Common myeloid progenitor, CD34-positive (primary cell): ENCODE measurements at regions not wholly inside any gene's neighbourhood (a gene's known extent, or its start where the extent isn't known, plus 50 kb on each side); places are given as distances from the start of the nearest gene placed in this dataset.
"Not testable (repeated sequence)": the region's sequence is repeated elsewhere in the genome, so short reads cannot be mapped to it uniquely, and the experiment has no call there.

Experiments used
- CTCF ChIA-PET: fragments of 350-600 bp; sonication (Branson Sonifier 250); formaldehyde crosslinking; loops from one replicate; lab custom pipeline; 2021; ENCODE audit warnings: antibody characterized with exemption; lab: Charles Lee
- POLR2A ChIA-PET: fragments of 350-600 bp; sonication (Branson Sonifier 250); formaldehyde crosslinking; loops from one replicate; lab custom pipeline; 2021; ENCODE audit warnings: antibody characterized with exemption; lab: Charles Lee
- DNase-seq, 3 donors: peaks; one replicate each; pipeline versions ENCODE4 v3.0.0 to v3.0.0-alpha.2; 2013
- H3K27ac ChIP-seq, 2 experiments: 1 replicate in 1 of 2; 2 replicates in 1 of 2; pipeline ENCODE4 v1.7.0; 2013; ENCODE audit warnings: inconsistent platforms in 2 of 2, low read length in 2 of 2, mild to moderate bottlenecking in 2 of 2, low read depth in 1 of 2, moderate library complexity in 1 of 2; ENCODE audit not compliant: severe bottlenecking in 2 of 2, insufficient read depth in 1 of 2, poor library complexity in 1 of 2
- H3K27me3 ChIP-seq, 5 experiments: replicated peaks in 2 of 5; 1 replicate in 3 of 5; 2 replicates in 2 of 5; pipeline versions ENCODE4 v1.6.1 to v1.7.0; 2013; ENCODE audit warnings: low read length in 4 of 5, mild to moderate bottlenecking in 2 of 5, moderate library complexity in 2 of 5, inconsistent platforms in 1 of 5; ENCODE audit not compliant: insufficient read depth in 5 of 5, control insufficient read depth in 4 of 5
- H3K36me3 ChIP-seq, 4 experiments: 1 replicate in 2 of 4; 2 replicates in 2 of 4; pipeline versions ENCODE4 v1.6.1 to v1.7.0; 2013; ENCODE audit warnings: low read length in 3 of 4, control low read depth in 1 of 4, mild to moderate bottlenecking in 1 of 4; ENCODE audit not compliant: control insufficient read depth in 4 of 4, insufficient read depth in 4 of 4
- H3K4me1 ChIP-seq, 4 experiments: 1 replicate in 3 of 4; 2 replicates in 1 of 4; pipeline versions ENCODE4 v1.6.1 to v1.7.1; 2013; ENCODE audit warnings: low read length in 3 of 4, mild to moderate bottlenecking in 3 of 4, control low read depth in 1 of 4, inconsistent platforms in 1 of 4, moderate library complexity in 1 of 4; ENCODE audit not compliant: control insufficient read depth in 4 of 4, insufficient read depth in 4 of 4; ENCODE audit errors: control extremely low read depth in 1 of 4
- H3K4me3 ChIP-seq, 7 experiments: 1 replicate in 4 of 7; 2 replicates in 3 of 7; pipeline versions ENCODE4 v1.5.1 to v1.7.0; 2013; ENCODE audit warnings: mild to moderate bottlenecking in 7 of 7, low read length in 6 of 7, moderate library complexity in 6 of 7, inconsistent platforms in 2 of 7, low read depth in 2 of 7, control low read depth in 1 of 7; ENCODE audit not compliant: insufficient read depth in 4 of 7, control insufficient read depth in 1 of 7; ENCODE audit errors: extremely low read depth in 1 of 7
- H3K9me3 ChIP-seq, 5 experiments: 1 replicate in 4 of 5; 2 replicates in 1 of 5; pipeline versions ENCODE4 v1.6.1 to v1.7.1; 2013; ENCODE audit warnings: low read length in 4 of 5, mild to moderate bottlenecking in 2 of 5, inconsistent platforms in 1 of 5, low read depth in 1 of 5, moderate library complexity in 1 of 5; ENCODE audit not compliant: control insufficient read depth in 4 of 5, insufficient read depth in 2 of 5; ENCODE audit errors: control extremely low read depth in 1 of 5
- WGBS: methylation state at CpG from one replicate; pipeline ENCODE4 v1.1.5; 2013; ENCODE audit not compliant: insufficient coverage; 5-methylcytosine and 5-hydroxymethylcytosine counted together

GRCh38 chr12:102645968-102646367 is 165.6 kb upstream of the IGF1 start:
- POLR2A ChIA-PET: no interaction called here
- 100% methylated on average over 1 of the region's 1 CpG for whole genome bisulfite sequencing
- no peak overlapping the region for H3K4me3 ChIP-seq

GRCh38 chr12:102643879-102644575 is 163.7 kb upstream of the IGF1 start:
- no peak for DNase-seq
- H3K27me3 ChIP-seq: peaks cover 0 to 3% (median 0%) of the 10 kb centered on the region in 5 experiments
- POLR2A ChIA-PET: no interaction called here
- CTCF ChIA-PET: no interaction called here
- no peak overlapping the region for H3K4me3 ChIP-seq
- no peak overlapping the region for H3K27ac ChIP-seq
- H3K4me1 ChIP-seq: no peaks in the 10 kb centered on the region
- no peaks in the 10 kb centered on the region for H3K9me3 ChIP-seq
- H3K36me3 ChIP-seq: no peaks in the 10 kb centered on the region
- WGBS: 94% methylated on average over 2 of the region's 2 CpGs

More at GRCh38 chr12:102645968-102646367, 165.6 kb upstream of the IGF1 start:
- Histone ChIP-seq H3K9me3 (no peaks in the 10 kb centered on the region), H3K4me1 (no peaks in the 10 kb centered on the region), H3K36me3 (no peaks in the 10 kb centered on the region), H3K27ac (no peak overlapping the region), H3K27me3 (peaks cover 0 to 3% (median 0%) of the 10 kb centered on the region in 5 experiments)
- CTCF ChIA-PET: no interaction called here
- no peak for DNase-seq

GRCh38 chr12:102642199-102642598 is 161.8 kb upstream of the IGF1 start:
- Histone ChIP-seq H3K4me1 (no peaks in the 10 kb centered on the region), H3K4me3 (no peak overlapping the region), H3K27me3 (peaks cover 0 to 3% (median 0%) of the 10 kb centered on the region in 5 experiments), H3K27ac (no peak overlapping the region), H3K9me3 (no peaks in the 10 kb centered on the region), H3K36me3 (no peaks in the 10 kb centered on the region)
- DNase-seq: no peak
- WGBS: 100% methylated on average over 1 of the region's 2 CpGs
- POLR2A ChIA-PET: no interaction called here
- CTCF ChIA-PET: interaction anchor here (0.7 kb wide), 1 partner anchor 10 kb away, joined by 3 read pairs; no protein-coding TSS in a partner anchor

- no CpG with 5 or more reads among the region's 1 CpG for WGBS
- H3K9me3 ChIP-seq, CTCF ChIA-PET, H3K36me3 ChIP-seq, H3K4me3 ChIP-seq, H3K27ac ChIP-seq, H3K27me3 ChIP-seq, H3K4me1 ChIP-seq, DNase-seq, POLR2A ChIA-PET: not testable (repeated sequence)
Measured at GRCh38 chr12:102640658-102641057, 160.3 kb upstream of the IGF1 start.

DNA sequence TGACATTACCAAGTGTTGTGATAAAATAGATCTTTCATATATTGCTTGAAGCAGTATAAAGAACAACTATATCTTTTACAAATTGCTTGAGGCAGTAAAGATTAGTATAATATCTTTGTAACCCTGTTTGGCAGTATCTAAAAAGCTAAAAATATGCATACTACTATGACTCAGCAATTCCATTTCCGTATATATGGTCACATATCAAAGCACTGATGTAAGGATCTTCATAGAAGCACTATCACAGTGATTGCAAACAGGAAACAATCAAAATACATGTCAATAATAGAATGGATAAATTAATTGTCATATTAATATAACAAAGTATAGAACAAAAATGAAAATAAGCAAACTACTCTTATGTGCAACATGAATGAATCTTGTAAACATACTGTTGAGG is 158.4 kb upstream of the IGF1 start:
- H3K27me3 ChIP-seq: peaks cover 0 to under 1% (median 0%) of the 10 kb centered on the region in 5 experiments
- H3K36me3 ChIP-seq: no peaks in the 10 kb centered on the region
- WGBS: no CpG with 5 or more reads among the region's 1 CpG
- ChIA-PET POLR2A (no interaction called here), CTCF (no interaction called here)
- H3K9me3 ChIP-seq: no peaks in the 10 kb centered on the region
- no peaks in the 10 kb centered on the region for H3K4me1 ChIP-seq
- H3K4me3 ChIP-seq: no peak overlapping the region
- no peak overlapping the region for H3K27ac ChIP-seq
- DNase-seq: peak in 1 of 3 donors; percentile 0

GRCh38 chr12:102633981-102634605 is 153.7 kb upstream of the IGF1 start:
- ChIA-PET POLR2A (no interaction called here), CTCF (no interaction called here)
- Histone ChIP-seq H3K27me3 (no peaks in the 10 kb centered on the region), H3K9me3 (peaks cover 0 to 2% (median 0%) of the 10 kb centered on the region in 5 experiments), H3K4me3 (no peak overlapping the region), H3K27ac (no peak overlapping the region), H3K4me1 (no peaks in the 10 kb centered on the region), H3K36me3 (no peaks in the 10 kb centered on the region)
- DNase-seq: no peak
- 83% methylated on average over 1 of the region's 2 CpGs for WGBS

GRCh38 chr12:102631274-102631673 is 150.9 kb upstream of the IGF1 start:
- POLR2A ChIA-PET: no interaction called here
- Histone ChIP-seq H3K4me1 (no peaks in the 10 kb centered on the region), H3K27me3 (no peaks in the 10 kb centered on the region), H3K36me3 (no peaks in the 10 kb centered on the region), H3K27ac (no peak overlapping the region), H3K4me3 (no peak overlapping the region), H3K9me3 (peaks cover 0 to 14% (median 2%) of the 10 kb centered on the region in 5 experiments)
- 100% methylated on average over 1 of the region's 2 CpGs for WGBS
- DNase-seq: no peak
- CTCF ChIA-PET: no interaction called here
